Cardiac fibroblast (primary cell): ENCODE measurements at regions not wholly inside any gene's neighbourhood (a gene's known extent, or its start where the extent isn't known, plus 50 kb on each side); places are given as distances from the start of the nearest gene placed in this dataset.
"Not testable (repeated sequence)": the region's sequence is repeated elsewhere in the genome, so short reads cannot be mapped to it uniquely, and the experiment has no call there.

ENCODE experiments used
- DNase-seq, 2 donors: peaks; one replicate each; pipeline versions ENCODE4 v3.0.0 to v3.0.0-alpha.2; 2010; ENCODE audit warnings: low read depth in 2 of 2
- H3K4me3 ChIP-seq, 2 donors: replicated peaks in 1 of 2; 1 replicate in 1 of 2; 2 replicates in 1 of 2; pipeline ENCODE4 v1.5.1; 2011; ENCODE audit warnings: low read depth in 2 of 2, low read length in 2 of 2, mild to moderate bottlenecking in 2 of 2, moderate library complexity in 1 of 2
- TF ChIP-seq, protein P1 (sequence below): IDR thresholded peaks from one replicate; pipeline ENCODE4 v1.5.1; 2011; ENCODE audit warnings: low read depth, mild to moderate bottlenecking, low read length, inconsistent platforms

DNA sequence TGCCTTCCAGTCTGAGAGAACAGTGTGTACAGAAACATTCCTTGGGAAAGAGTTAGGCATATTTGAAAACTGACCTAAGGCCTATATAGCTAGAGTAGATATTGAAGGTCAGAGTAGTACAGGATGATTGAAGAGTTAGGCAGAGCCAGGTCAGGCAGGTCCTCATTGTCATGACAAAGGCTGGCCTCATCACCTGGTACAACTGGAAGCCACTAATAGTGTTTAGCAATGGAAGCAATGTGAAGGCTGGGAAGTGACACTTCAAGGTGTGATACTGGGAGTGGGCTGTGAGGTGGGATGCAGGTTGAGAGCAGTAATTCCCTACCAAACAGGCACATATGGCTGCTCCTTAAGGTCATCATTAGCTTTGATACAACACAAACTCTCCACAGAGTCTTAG lies 123.6 kb upstream of the CCNH start:
- no peak for DNase-seq
- no peak overlapping the region for H3K4me3 ChIP-seq
- TF ChIP-seq, protein P1, sequence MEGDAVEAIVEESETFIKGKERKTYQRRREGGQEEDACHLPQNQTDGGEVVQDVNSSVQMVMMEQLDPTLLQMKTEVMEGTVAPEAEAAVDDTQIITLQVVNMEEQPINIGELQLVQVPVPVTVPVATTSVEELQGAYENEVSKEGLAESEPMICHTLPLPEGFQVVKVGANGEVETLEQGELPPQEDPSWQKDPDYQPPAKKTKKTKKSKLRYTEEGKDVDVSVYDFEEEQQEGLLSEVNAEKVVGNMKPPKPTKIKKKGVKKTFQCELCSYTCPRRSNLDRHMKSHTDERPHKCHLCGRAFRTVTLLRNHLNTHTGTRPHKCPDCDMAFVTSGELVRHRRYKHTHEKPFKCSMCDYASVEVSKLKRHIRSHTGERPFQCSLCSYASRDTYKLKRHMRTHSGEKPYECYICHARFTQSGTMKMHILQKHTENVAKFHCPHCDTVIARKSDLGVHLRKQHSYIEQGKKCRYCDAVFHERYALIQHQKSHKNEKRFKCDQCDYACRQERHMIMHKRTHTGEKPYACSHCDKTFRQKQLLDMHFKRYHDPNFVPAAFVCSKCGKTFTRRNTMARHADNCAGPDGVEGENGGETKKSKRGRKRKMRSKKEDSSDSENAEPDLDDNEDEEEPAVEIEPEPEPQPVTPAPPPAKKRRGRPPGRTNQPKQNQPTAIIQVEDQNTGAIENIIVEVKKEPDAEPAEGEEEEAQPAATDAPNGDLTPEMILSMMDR = no peak

DNA sequence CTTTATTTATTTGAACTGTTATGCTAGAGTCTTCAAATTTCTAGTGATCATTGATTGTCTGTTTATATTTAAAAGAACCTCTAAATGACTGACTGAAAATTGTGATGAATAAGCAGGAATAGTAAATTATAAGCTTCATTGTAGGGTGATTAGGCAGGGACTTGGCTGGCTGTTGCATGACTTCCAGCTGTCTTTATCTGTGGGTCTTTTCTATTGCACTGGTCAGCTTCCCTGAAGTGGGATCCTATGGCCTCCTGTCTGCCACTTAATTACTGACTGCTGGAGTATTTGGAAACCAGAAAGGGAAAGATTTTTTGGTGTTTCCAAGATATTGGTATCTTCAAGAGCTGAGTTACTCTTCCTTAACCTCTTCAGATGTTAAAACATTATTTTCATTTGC lies 123.0 kb upstream of the CCNH start:
- H3K4me3 ChIP-seq = no peak overlapping the region
- no peak for DNase-seq
- TF ChIP-seq, protein P1 = no peak

DNA sequence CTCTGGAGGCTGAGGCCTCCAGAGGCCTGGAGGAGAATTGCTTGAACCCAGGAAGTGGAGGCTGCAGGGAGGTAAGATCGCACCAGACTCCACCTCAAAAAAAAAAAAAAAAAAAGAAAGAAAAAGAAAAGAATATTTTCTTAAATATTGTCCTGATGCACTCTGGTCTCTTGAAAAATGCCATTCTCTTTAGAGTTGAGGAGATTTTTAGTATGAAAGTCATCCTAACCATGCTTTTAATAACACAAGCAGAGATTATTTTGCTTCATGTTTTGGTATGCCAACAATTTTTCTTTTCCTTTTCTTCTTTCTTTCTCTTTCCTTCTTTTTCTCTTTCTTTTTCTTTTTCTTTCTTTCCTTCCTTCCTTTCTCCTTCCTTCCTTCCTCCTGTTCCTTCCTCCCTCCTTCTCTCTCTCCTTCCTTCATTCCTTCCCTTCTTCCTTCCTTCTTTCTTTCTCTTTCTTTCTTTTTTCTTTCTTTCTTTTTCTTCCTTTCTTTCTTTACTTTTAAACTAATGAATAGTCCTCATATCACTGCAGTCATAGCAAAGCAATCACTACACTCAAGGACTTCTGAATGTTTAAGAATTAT lies 116.9 kb upstream of the CCNH start:
- DNase-seq = no peak
- TF ChIP-seq, protein P1 = no peak

DNA sequence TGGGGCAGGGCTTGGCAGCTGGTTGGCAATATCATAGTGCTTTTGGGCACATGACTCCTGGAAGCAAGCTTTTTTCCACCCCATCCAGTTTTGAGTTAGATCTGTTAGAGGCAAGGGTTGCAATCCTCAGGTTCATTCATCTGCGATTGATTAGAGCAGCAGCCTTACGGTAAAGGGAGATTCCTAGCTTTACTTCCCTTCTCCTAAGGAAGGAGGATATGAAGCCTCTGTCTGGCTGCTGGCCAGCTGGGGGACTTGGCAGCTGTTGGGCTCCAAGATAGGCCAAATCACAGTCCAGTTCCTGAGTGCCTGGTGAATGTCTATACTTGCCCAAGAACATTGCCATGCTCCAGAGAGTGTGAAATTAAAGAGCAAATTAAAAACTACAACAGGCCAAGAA lies 113.4 kb upstream of the CCNH start:
- no peak overlapping the region for H3K4me3 ChIP-seq
- TF ChIP-seq, protein P1 = no peak
- no peak for DNase-seq

More for the DNA sequence above, 116.9 kb upstream of the CCNH start:
- H3K4me3 ChIP-seq = no peak overlapping the region

DNA sequence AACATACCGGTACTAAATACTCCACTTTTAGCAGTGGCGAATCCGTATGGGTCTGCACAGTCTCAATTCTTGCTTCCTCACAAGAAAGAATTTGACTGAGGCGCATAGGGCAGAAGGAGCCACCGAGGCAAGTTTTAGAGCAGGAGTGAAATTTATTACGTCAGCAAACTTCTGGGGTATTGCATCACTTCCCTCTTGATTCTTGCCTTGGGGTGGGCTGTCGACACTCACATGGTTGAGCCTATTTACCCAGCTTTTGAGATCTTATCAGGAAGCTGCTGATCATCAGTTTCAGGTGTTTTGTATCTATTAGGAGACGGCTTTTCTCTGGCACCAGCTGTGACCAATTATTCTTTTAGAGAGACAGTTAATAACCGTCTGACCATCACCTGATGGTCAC lies 111.5 kb upstream of the CCNH start:
- no peak for DNase-seq
- TF ChIP-seq, protein P1 = no peak
- no peak overlapping the region for H3K4me3 ChIP-seq

DNA sequence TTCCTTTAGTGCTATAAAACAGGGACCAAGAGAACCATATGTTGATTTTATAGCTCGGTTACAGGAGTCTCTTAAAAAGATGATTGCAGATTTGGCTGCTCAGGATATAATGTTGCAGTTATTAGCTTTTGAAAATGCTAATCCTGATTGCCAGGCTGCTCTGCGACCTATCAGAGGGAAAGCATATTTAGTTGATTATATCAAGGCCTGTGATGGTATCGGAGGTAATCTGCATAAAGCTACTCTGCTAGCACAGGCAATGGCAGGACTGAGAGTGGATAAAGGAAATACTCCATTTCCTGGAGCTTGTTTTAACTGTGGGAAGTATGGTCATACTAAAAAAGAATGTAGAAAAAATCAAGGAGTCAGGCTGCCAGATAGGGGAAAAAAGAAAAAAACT lies 99.0 kb upstream of the CCNH start:
- DNase-seq, H3K4me3 ChIP-seq: not testable (repeated sequence)

DNA sequence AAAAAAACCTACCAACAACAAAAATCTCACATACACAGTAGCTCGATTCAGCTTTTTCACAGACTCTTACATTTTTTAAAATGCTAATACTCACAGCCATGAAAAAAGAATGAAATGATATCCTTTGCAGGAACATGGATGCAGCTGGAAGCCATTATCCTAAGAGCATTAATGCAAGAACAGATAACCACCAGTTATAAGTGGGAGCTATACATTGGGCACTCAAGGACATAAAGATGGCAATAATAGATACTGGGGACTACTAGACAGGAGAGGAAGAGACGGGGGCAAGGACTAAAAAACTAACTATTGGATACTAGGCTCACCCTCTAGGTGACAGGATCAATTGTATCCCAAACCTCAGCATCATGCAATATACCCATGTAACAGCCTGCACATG lies 90.3 kb upstream of the CCNH start:
- TF ChIP-seq, protein P1 = no peak
- H3K4me3 ChIP-seq = no peak overlapping the region
- no peak for DNase-seq
